ENCODE measurements at regions not wholly inside any gene's neighbourhood (a gene's known extent, or its start where the extent isn't known, plus 50 kb on each side); places are given as distances from the start of the nearest gene placed in this dataset.
"Not testable (repeated sequence)": the region's sequence is repeated elsewhere in the genome, so short reads cannot be mapped to it uniquely, and the experiment has no call there.

- no peak for TF ChIP-seq CTCF (IDR thresholded peaks at IDR 0.05; ENCODE audit: insufficient read depth, low read length)
- no peak overlapping the region for H3K4me3 ChIP-seq (ENCODE audit: low read depth, low read length)
- no peak for DNase-seq (ENCODE audit: low read depth)
Measured at GRCh38 chr2:4792126-4792525, 900.1 kb upstream of the SOX11 start.

- TF ChIP-seq CTCF (IDR thresholded peaks at IDR 0.05; ENCODE audit: insufficient read depth, low read length) = no peak
- H3K4me3 ChIP-seq (ENCODE audit: low read depth, low read length) = no peak overlapping the region
- no peak for DNase-seq (ENCODE audit: low read depth)
Measured at GRCh38 chr2:4803396-4803795, 888.8 kb upstream of the SOX11 start.

GRCh38 chr2:4814137-4814536 lies 878.0 kb upstream of the SOX11 start:
- H3K4me3 ChIP-seq (ENCODE audit: low read depth, low read length); DNase-seq (ENCODE audit: low read depth): not testable (repeated sequence)

- no peak for TF ChIP-seq CTCF (IDR thresholded peaks at IDR 0.05; ENCODE audit: insufficient read depth, low read length)
- no peak for DNase-seq (ENCODE audit: low read depth)
- H3K4me3 ChIP-seq (ENCODE audit: low read depth, low read length) = no peak overlapping the region
Measured at GRCh38 chr2:4827836-4828235, 864.3 kb upstream of the SOX11 start.

- no peak overlapping the region for H3K4me3 ChIP-seq (ENCODE audit: low read depth, low read length)
- TF ChIP-seq CTCF (IDR thresholded peaks at IDR 0.05; ENCODE audit: insufficient read depth, low read length) = no peak
- no peak for DNase-seq (ENCODE audit: low read depth)
Measured at GRCh38 chr2:4828682-4829374, 863.4 kb upstream of the SOX11 start.

GRCh38 chr2:4831751-4832150 lies 860.4 kb upstream of the SOX11 start:
- TF ChIP-seq CTCF (IDR thresholded peaks at IDR 0.05; ENCODE audit: insufficient read depth, low read length) = no peak
- H3K4me3 ChIP-seq (ENCODE audit: low read depth, low read length) = no peak overlapping the region
- no peak for DNase-seq (ENCODE audit: low read depth)

- H3K4me3 ChIP-seq (ENCODE audit: low read depth, low read length) = no peak overlapping the region
- no peak for TF ChIP-seq CTCF (IDR thresholded peaks at IDR 0.05; ENCODE audit: insufficient read depth, low read length)
- DNase-seq (ENCODE audit: low read depth) = no peak
Measured at GRCh38 chr2:4832642-4833041, 859.5 kb upstream of the SOX11 start.
